B cell (primary cell): ENCODE measurements at regions not wholly inside any gene's neighbourhood (a gene's known extent, or its start where the extent isn't known, plus 50 kb on each side); places are given as distances from the start of the nearest gene placed in this dataset.

Experiments used
- EZH2 ChIP-seq: IDR thresholded peaks from 2 replicates; pipeline ENCODE4 v1.6.1; 2012; ENCODE audit warnings: borderline replicate concordance, low read depth, mild to moderate bottlenecking, moderate library complexity, low read length; ENCODE audit not compliant: insufficient read depth, poor library complexity, severe bottlenecking
- TF ChIP-seq, protein P1 (sequence below): fragments of 200-600 bp; IDR thresholded peaks from one replicate; pipeline ENCODE4 v1.8.0; 2022; ENCODE audit warnings: antibody characterized with exemption, mild to moderate bottlenecking

DNA sequence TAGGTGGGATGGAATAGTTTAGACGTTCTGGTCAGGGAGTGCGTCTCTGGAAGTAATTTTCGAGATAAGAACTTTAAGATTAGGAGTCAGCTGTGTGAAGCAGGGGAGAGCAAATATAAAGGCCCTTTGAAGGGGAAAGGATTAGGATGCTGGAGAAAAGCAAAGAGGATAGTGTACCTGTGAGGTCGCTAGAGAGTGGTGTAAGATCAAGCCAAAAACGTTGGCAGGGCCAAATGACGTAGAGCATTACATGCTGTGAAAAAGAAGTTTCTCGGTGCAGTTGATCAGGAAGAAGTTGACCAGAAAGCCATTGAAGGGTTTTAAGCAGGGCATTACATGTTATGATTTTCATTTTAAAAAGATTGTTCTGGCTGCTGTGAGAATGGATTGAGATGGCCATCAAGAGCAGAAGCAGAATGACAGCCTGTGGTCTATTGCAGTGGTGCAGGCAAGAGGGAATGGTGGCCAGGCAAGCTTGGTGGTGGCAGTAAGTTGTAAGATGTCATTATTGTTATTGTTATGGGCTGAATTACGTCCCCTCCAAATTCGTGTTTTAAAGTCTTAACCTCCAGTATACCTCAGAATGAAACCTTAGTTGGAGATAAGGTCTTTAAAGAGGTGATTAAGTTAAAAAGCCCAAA, 113.6 kb upstream of the KIF26B start:
- no peak for TF ChIP-seq EZH2
- TF ChIP-seq, protein P1, sequence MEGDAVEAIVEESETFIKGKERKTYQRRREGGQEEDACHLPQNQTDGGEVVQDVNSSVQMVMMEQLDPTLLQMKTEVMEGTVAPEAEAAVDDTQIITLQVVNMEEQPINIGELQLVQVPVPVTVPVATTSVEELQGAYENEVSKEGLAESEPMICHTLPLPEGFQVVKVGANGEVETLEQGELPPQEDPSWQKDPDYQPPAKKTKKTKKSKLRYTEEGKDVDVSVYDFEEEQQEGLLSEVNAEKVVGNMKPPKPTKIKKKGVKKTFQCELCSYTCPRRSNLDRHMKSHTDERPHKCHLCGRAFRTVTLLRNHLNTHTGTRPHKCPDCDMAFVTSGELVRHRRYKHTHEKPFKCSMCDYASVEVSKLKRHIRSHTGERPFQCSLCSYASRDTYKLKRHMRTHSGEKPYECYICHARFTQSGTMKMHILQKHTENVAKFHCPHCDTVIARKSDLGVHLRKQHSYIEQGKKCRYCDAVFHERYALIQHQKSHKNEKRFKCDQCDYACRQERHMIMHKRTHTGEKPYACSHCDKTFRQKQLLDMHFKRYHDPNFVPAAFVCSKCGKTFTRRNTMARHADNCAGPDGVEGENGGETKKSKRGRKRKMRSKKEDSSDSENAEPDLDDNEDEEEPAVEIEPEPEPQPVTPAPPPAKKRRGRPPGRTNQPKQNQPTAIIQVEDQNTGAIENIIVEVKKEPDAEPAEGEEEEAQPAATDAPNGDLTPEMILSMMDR, result no peak
